ENCODE measurements at regions not wholly inside any gene's neighbourhood (a gene's known extent, or its start where the extent isn't known, plus 50 kb on each side); places are given as distances from the start of the nearest gene placed in this dataset.

GRCh38 chr2:220835583-220835982 is 736.5 kb downstream of the EPHA4 start:
- H3K4me3 ChIP-seq (ENCODE audit: low read depth, low read length), result no peak overlapping the region
- TF ChIP-seq CTCF (conservative IDR thresholded peaks at IDR 0.05; ENCODE audit: low read depth, low read length), result no peak
- no peak for DNase-seq (ENCODE audit: low read depth)

- no peak for TF ChIP-seq CTCF (conservative IDR thresholded peaks at IDR 0.05; ENCODE audit: low read depth, low read length)
- no peak overlapping the region for H3K4me3 ChIP-seq (ENCODE audit: low read depth, low read length)
- no peak for DNase-seq (ENCODE audit: low read depth)
These were observed 734.9 kb downstream of the EPHA4 start for GRCh38 chr2:220837226-220837625.

GRCh38 chr2:220842901-220843665 is 729.0 kb downstream of the EPHA4 start:
- H3K4me3 ChIP-seq (ENCODE audit: low read depth, low read length), result no peak overlapping the region
- TF ChIP-seq CTCF (conservative IDR thresholded peaks at IDR 0.05; ENCODE audit: low read depth, low read length), result no peak
- DNase-seq (ENCODE audit: low read depth), result no peak

- no peak overlapping the region for H3K4me3 ChIP-seq (ENCODE audit: low read depth, low read length)
- no peak for DNase-seq (ENCODE audit: low read depth)
- no peak for TF ChIP-seq CTCF (conservative IDR thresholded peaks at IDR 0.05; ENCODE audit: low read depth, low read length)
These were observed 726.3 kb downstream of the EPHA4 start for GRCh38 chr2:220845766-220846273.

- DNase-seq (ENCODE audit: low read depth), result no peak
- TF ChIP-seq CTCF (conservative IDR thresholded peaks at IDR 0.05; ENCODE audit: low read depth, low read length), result no peak
- H3K4me3 ChIP-seq (ENCODE audit: low read depth, low read length), result no peak overlapping the region
These were observed 725.1 kb downstream of the EPHA4 start for GRCh38 chr2:220847006-220847405.

GRCh38 chr2:220847589-220847988 is 724.5 kb downstream of the EPHA4 start:
- H3K4me3 ChIP-seq (ENCODE audit: low read depth, low read length), result no peak overlapping the region
- DNase-seq (ENCODE audit: low read depth), result peak; percentile 49
- TF ChIP-seq CTCF (conservative IDR thresholded peaks at IDR 0.05; ENCODE audit: low read depth, low read length), result no peak

- TF ChIP-seq CTCF (conservative IDR thresholded peaks at IDR 0.05; ENCODE audit: low read depth, low read length), result no peak
- H3K4me3 ChIP-seq (ENCODE audit: low read depth, low read length), result no peak overlapping the region
- DNase-seq (ENCODE audit: low read depth), result no peak
These were observed 722.7 kb downstream of the EPHA4 start for GRCh38 chr2:220849433-220849832.

All from choroid plexus epithelial cell (primary cell).